H1 (cell line): ENCODE measurements at regions not wholly inside any gene's neighbourhood (a gene's known extent, or its start where the extent isn't known, plus 50 kb on each side); places are given as distances from the start of the nearest gene placed in this dataset.

Experiments
- POLR2A ChIP-seq, 2 experiments: IDR thresholded peaks; 1 replicate in 1 of 2; 2 replicates in 1 of 2; pipeline ENCODE4 v1.6.1; 2011; ENCODE audit warnings: low read depth in 2 of 2, low read length in 2 of 2, mild to moderate bottlenecking in 2 of 2; ENCODE audit errors: control extremely low read depth in 1 of 2
- POLR2AphosphoS5 ChIP-seq: IDR thresholded peaks from 2 replicates; pipeline ENCODE4 v1.6.1; 2011; ENCODE audit warnings: low read depth, low read length
- TF ChIP-seq, protein P1 (sequence below), 3 experiments: IDR thresholded peaks; 1 replicate in 2 of 3; 2 replicates in 1 of 3; pipeline versions ENCODE4 v1.5.1 to v1.6.1; 2011; ENCODE audit warnings: low read length in 3 of 3, mild to moderate bottlenecking in 3 of 3, inconsistent platforms in 2 of 3, low read depth in 1 of 3, moderate library complexity in 1 of 3; ENCODE audit not compliant: insufficient read depth in 1 of 3; ENCODE audit errors: control extremely low read depth in 1 of 3

DNA sequence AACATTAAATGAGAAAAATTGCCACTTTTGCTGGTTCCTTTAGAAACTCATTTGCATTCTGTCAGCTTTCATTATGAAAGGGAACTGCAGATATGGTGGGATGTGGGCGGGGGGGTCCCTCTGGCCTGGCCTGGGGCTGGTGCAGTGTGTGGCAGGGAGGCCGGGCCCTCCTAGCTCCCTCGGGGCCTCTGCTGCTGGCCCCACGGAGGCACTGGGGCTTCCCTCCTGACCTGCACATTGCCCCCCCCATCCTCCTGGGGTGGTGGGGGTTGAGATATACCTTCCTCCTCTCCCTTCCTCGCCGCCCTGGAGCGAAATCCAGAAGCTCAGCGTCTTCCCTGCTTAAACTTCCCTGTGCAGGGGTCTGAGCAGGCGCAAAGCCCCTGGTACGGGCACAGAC lies 1005.9 kb downstream of the BRD1 start:
- TF ChIP-seq POLR2A (IDR thresholded peaks at IDR 0.05; ENCODE audit: control extremely low read depth in 1 of 2, low read depth in 2 of 2, low read length in 2 of 2) (no peak), POLR2AphosphoS5 (no peak)
- TF ChIP-seq, protein P1, sequence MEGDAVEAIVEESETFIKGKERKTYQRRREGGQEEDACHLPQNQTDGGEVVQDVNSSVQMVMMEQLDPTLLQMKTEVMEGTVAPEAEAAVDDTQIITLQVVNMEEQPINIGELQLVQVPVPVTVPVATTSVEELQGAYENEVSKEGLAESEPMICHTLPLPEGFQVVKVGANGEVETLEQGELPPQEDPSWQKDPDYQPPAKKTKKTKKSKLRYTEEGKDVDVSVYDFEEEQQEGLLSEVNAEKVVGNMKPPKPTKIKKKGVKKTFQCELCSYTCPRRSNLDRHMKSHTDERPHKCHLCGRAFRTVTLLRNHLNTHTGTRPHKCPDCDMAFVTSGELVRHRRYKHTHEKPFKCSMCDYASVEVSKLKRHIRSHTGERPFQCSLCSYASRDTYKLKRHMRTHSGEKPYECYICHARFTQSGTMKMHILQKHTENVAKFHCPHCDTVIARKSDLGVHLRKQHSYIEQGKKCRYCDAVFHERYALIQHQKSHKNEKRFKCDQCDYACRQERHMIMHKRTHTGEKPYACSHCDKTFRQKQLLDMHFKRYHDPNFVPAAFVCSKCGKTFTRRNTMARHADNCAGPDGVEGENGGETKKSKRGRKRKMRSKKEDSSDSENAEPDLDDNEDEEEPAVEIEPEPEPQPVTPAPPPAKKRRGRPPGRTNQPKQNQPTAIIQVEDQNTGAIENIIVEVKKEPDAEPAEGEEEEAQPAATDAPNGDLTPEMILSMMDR (IDR thresholded peaks at IDR 0.05; ENCODE audit: control extremely low read depth in 1 of 3, insufficient read depth in 1 of 3, low read depth in 1 of 3, low read length in 3 of 3), result no peak
